CD4-positive, CD25-positive, alpha-beta regulatory T cell (primary cell): ENCODE measurements at regions not wholly inside any gene's neighbourhood (a gene's known extent, or its start where the extent isn't known, plus 50 kb on each side); places are given as distances from the start of the nearest gene placed in this dataset.

Experiments
- ATAC-seq, 2 donors: fragments of 150-1000 bp; cut with Tn5 transposase; one replicate each; pipeline ENCODE4 v1.10.0; 2021; ENCODE audit warnings: low read depth in 2 of 2, moderate number of reproducible peaks in 2 of 2, moderate library complexity in 1 of 2
- DNase-seq, 3 donors: peaks; one replicate each; pipeline versions ENCODE4 v3.0.0 to v3.0.0-alpha.2; 2012 to 2022; ENCODE audit warnings: mixed read lengths in 1 of 3
- H3K27ac ChIP-seq: one replicate; pipeline ENCODE4 v1.7.0; 2013; ENCODE audit warnings: mild to moderate bottlenecking, low read length; ENCODE audit not compliant: insufficient read depth, poor library complexity, severe bottlenecking
- H3K27me3 ChIP-seq: one replicate; pipeline ENCODE4 v1.7.0; 2013; ENCODE audit warnings: low read length; ENCODE audit not compliant: control insufficient read depth, insufficient read depth
- H3K36me3 ChIP-seq: one replicate; pipeline ENCODE4 v1.7.0; 2013; ENCODE audit warnings: mild to moderate bottlenecking, low read length, moderate library complexity; ENCODE audit not compliant: control insufficient read depth, insufficient read depth
- H3K4me1 ChIP-seq: 2 replicates; pipeline ENCODE4 v1.7.0; 2013; ENCODE audit warnings: mild to moderate bottlenecking, low read length; ENCODE audit not compliant: insufficient read depth, control insufficient read depth, poor library complexity, severe bottlenecking
- H3K4me3 ChIP-seq: one replicate; pipeline ENCODE4 v1.7.0; 2013; ENCODE audit warnings: low read depth, mild to moderate bottlenecking, low read length, moderate library complexity
- H3K9me3 ChIP-seq, 2 experiments: 1 replicate in 1 of 2; 2 replicates in 1 of 2; pipeline ENCODE4 v1.7.0; 2013; ENCODE audit warnings: low read length in 2 of 2, mild to moderate bottlenecking in 1 of 2, moderate library complexity in 1 of 2; ENCODE audit not compliant: control insufficient read depth in 2 of 2
- H3K27ac Mint-ChIP-seq, 3 donors: one replicate each; pipeline ENCODE4 v1.8.0; 2020 to 2022; ENCODE audit warnings: mild to moderate bottlenecking in 3 of 3, mixed read lengths in 3 of 3, moderate library complexity in 2 of 3
- H3K27me3 Mint-ChIP-seq: one replicate; pipeline ENCODE4 v1.8.0; 2022; ENCODE audit warnings: mild to moderate bottlenecking, mixed read lengths
- H3K36me3 Mint-ChIP-seq: one replicate; pipeline ENCODE4 v1.8.0; 2020; ENCODE audit warnings: mixed read lengths
- H3K4me1 Mint-ChIP-seq, 4 donors: one replicate each; pipeline ENCODE4 v1.8.0; 2020 to 2022; ENCODE audit warnings: mixed read lengths in 4 of 4, mild to moderate bottlenecking in 1 of 4
- H3K4me3 Mint-ChIP-seq, 4 donors: one replicate each; pipeline ENCODE4 v1.8.0; 2020 to 2022; ENCODE audit warnings: mild to moderate bottlenecking in 4 of 4, mixed read lengths in 4 of 4, moderate library complexity in 3 of 4
- H3K9me3 Mint-ChIP-seq, 7 donors: one replicate each; pipeline ENCODE4 v1.8.0; 2020 to 2022; ENCODE audit warnings: mixed read lengths in 7 of 7, mild to moderate bottlenecking in 3 of 7, moderate library complexity in 2 of 7

DNA sequence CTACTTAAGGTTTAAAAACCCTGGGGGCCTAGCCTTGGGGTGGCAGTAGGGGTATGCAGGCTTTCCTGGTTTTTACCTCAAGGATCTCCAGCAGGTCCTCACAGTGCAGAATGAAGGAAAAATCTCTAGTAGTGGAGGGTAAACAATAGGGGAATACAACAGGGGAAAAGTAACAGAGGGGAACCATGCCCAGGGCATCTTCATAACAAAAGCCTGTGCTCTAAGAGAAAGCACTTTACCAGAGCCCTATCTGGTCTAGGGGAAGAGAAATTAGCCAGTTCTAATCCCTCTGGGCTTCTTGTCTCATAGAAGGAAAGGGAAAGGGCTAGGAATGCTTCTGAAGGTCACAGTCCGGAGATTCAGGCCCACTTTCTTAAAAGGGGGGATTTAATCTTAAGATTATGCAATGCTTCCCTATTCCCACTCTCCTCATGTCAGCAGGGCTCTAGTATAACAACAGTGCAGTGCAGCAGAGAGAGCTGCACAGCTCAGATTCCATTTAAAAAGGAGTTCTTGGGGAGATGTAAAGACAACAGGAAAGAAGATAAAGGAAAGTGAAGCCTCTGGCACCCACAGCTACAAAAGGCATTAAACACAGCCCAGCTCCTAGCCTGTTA is 149.0 kb upstream of the CYP1B1 start:
- Histone ChIP-seq H3K9me3 (peaks cover 0 to 3% of the 10 kb centered on the region in 2 experiments), H3K27me3 (peaks cover 11% of the 10 kb centered on the region), H3K4me1 (no peaks in the 10 kb centered on the region), H3K36me3 (no peaks in the 10 kb centered on the region), H3K4me3 (no peak overlapping the region), H3K27ac (no peak overlapping the region)
- Mint-ChIP-seq H3K9me3 (peaks cover 0 to 5% (median 3%) of the 10 kb centered on the region in 7 donors), H3K36me3 (no peaks in the 10 kb centered on the region), H3K27ac (no peak overlapping the region), H3K27me3 (peaks cover 40% of the 10 kb centered on the region), H3K4me1 (no peaks in the 10 kb centered on the region), H3K4me3 (no peak overlapping the region)
- no peak for DNase-seq
- no peak for ATAC-seq

GRCh38 chr2:38224181-38224580 is 148.2 kb upstream of the CYP1B1 start:
- ATAC-seq (no peak), DNase-seq (no peak)
- H3K4me1 Mint-ChIP-seq: no peaks in the 10 kb centered on the region
- H3K9me3 ChIP-seq: peaks cover 0 to 3% of the 10 kb centered on the region in 2 experiments
- H3K9me3 Mint-ChIP-seq: peaks cover 0 to 8% (median 3%) of the 10 kb centered on the region in 7 donors
- no peaks in the 10 kb centered on the region for H3K4me1 ChIP-seq
- H3K4me3 ChIP-seq: no peak overlapping the region
- peaks cover 14% of the 10 kb centered on the region for H3K27me3 ChIP-seq
- no peak overlapping the region for H3K4me3 Mint-ChIP-seq
- no peak overlapping the region for H3K27ac Mint-ChIP-seq
- peaks cover 40% of the 10 kb centered on the region for H3K27me3 Mint-ChIP-seq
- H3K36me3 Mint-ChIP-seq: no peaks in the 10 kb centered on the region
- H3K36me3 ChIP-seq: no peaks in the 10 kb centered on the region
- no peak overlapping the region for H3K27ac ChIP-seq

GRCh38 chr2:38223256-38223655 is 147.3 kb upstream of the CYP1B1 start:
- Histone ChIP-seq H3K9me3 (peaks cover 0 to 3% of the 10 kb centered on the region in 2 experiments), H3K36me3 (no peaks in the 10 kb centered on the region), H3K4me1 (no peaks in the 10 kb centered on the region), H3K4me3 (no peak overlapping the region), H3K27ac (no peak overlapping the region), H3K27me3 (peaks cover 17% of the 10 kb centered on the region)
- peaks cover 37% of the 10 kb centered on the region for H3K27me3 Mint-ChIP-seq
- DNase-seq: no peak
- peaks cover 0 to 10% (median 4%) of the 10 kb centered on the region in 7 donors for H3K9me3 Mint-ChIP-seq
- H3K27ac Mint-ChIP-seq: no peak overlapping the region
- ATAC-seq: no peak
- H3K4me1 Mint-ChIP-seq: no peaks in the 10 kb centered on the region
- H3K36me3 Mint-ChIP-seq: no peaks in the 10 kb centered on the region
- H3K4me3 Mint-ChIP-seq: no peak overlapping the region

DNA sequence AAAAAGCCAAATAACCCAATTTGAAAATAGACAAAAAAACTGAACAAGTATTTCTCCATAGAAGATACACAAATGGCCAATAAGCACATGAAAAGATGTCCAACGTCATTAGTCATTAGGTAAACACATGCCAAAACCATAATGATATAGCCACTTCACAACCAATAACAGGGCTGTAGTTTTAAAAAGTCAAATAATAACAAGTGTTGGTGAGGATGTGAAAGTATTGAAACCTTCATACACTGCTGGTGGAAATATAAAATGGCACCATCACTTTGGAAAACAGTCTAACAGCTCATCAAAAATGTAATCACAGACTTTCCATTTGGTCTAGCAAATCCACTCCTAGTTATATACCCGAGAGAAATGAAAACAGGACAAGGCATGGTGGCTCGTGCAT is 144.2 kb upstream of the CYP1B1 start:
- H3K4me3 Mint-ChIP-seq: peak overlapping the region in 1 of 4 donors; percentile 34
- Histone ChIP-seq H3K4me3 (no peak overlapping the region), H3K27me3 (peaks cover 11% of the 10 kb centered on the region), H3K27ac (no peak overlapping the region), H3K9me3 (peaks cover 0 to 3% of the 10 kb centered on the region in 2 experiments), H3K36me3 (no peaks in the 10 kb centered on the region), H3K4me1 (no peaks in the 10 kb centered on the region)
- no peaks in the 10 kb centered on the region for H3K36me3 Mint-ChIP-seq
- H3K9me3 Mint-ChIP-seq: peaks cover 0 to 10% (median 3%) of the 10 kb centered on the region in 7 donors
- no peak overlapping the region for H3K27ac Mint-ChIP-seq
- no peaks in the 10 kb centered on the region for H3K4me1 Mint-ChIP-seq
- peaks cover 41% of the 10 kb centered on the region for H3K27me3 Mint-ChIP-seq
- ATAC-seq (no peak), DNase-seq (no peak)

- Histone ChIP-seq H3K27ac (no peak overlapping the region), H3K9me3 (peaks cover 0 to 3% of the 10 kb centered on the region in 2 experiments), H3K4me1 (no peaks in the 10 kb centered on the region), H3K27me3 (peaks cover 6% of the 10 kb centered on the region), H3K4me3 (no peak overlapping the region), H3K36me3 (no peaks in the 10 kb centered on the region)
- DNase-seq (no peak), ATAC-seq (no peak)
- Mint-ChIP-seq H3K4me1 (peaks cover 0 to 1% (median 0%) of the 10 kb centered on the region in 4 donors), H3K9me3 (peaks cover 0 to 10% (median 3%) of the 10 kb centered on the region in 7 donors), H3K4me3 (no peak overlapping the region), H3K27ac (peak overlapping the region in 1 of 3 donors; percentile 40), H3K27me3 (peaks cover 30% of the 10 kb centered on the region), H3K36me3 (no peaks in the 10 kb centered on the region)
Measured at GRCh38 chr2:38218995-38219394, 143.0 kb upstream of the CYP1B1 start.

GRCh38 chr2:38218591-38218991 is 142.6 kb upstream of the CYP1B1 start:
- Histone ChIP-seq H3K27me3 (peaks cover 6% of the 10 kb centered on the region), H3K9me3 (peaks cover 0 to 3% of the 10 kb centered on the region in 2 experiments), H3K27ac (no peak overlapping the region), H3K36me3 (no peaks in the 10 kb centered on the region), H3K4me1 (no peaks in the 10 kb centered on the region), H3K4me3 (no peak overlapping the region)
- Mint-ChIP-seq H3K4me3 (no peak overlapping the region), H3K4me1 (peaks cover 0 to 5% (median 1%) of the 10 kb centered on the region in 4 donors), H3K27me3 (peaks cover 30% of the 10 kb centered on the region), H3K27ac (no peak overlapping the region), H3K9me3 (peaks cover 0 to 10% (median 3%) of the 10 kb centered on the region in 7 donors), H3K36me3 (no peaks in the 10 kb centered on the region)
- ATAC-seq: no peak
- DNase-seq: no peak

DNA sequence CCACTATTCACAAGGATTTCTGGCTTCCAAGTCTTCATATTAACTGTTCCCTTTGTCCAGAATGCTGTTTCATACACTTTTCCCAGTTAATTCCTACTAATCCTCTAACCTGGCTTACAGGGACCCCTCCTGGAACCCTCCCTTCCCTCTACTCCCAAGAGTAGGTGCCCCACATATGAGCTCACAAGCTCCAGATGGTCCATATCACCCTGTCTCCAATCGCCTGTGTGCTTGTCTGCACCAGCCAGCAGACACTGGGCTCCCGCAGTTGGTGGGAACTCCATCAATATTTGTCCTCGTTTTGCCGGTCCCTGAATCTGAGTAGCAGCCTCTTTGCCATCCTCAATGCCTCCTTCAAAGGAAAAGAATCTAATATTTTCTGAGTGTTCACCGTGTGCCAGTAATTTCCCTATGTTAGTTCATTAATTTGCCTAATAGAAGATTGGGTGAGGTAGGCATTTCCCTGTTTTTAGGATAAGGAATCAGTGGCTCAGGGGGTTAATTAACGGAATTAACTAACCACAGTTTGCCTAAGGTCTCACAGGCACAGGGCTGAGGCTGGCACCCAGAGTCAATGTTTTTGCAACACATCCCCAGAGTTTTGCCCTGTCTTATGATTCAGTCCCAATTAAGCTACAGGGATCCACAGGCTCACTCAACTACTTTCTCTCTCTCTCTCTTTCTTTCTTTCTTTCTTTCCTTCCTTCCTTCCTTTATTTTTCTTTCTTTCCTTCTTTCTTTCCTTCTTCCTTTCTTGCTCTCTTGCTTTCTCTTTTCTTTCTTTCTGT is 141.6 kb upstream of the CYP1B1 start:
- ATAC-seq (no peak), DNase-seq (no peak)
- no peaks in the 10 kb centered on the region for H3K36me3 ChIP-seq
- no peak overlapping the region for H3K4me3 Mint-ChIP-seq
- peaks cover 0 to 10% (median 4%) of the 10 kb centered on the region in 7 donors for H3K9me3 Mint-ChIP-seq
- H3K27me3 ChIP-seq: peaks cover 6% of the 10 kb centered on the region
- no peak overlapping the region for H3K4me3 ChIP-seq
- peaks cover 0 to 3% of the 10 kb centered on the region in 2 experiments for H3K9me3 ChIP-seq
- no peak overlapping the region for H3K27ac ChIP-seq
- H3K36me3 Mint-ChIP-seq: no peaks in the 10 kb centered on the region
- H3K4me1 Mint-ChIP-seq: peaks cover 0 to 7% (median 3%) of the 10 kb centered on the region in 4 donors
- H3K27me3 Mint-ChIP-seq: peaks cover 25% of the 10 kb centered on the region
- no peaks in the 10 kb centered on the region for H3K4me1 ChIP-seq
- no peak overlapping the region for H3K27ac Mint-ChIP-seq
